HepG2 (cell line): ENCODE measurements at regions not wholly inside any gene's neighbourhood (a gene's known extent, or its start where the extent isn't known, plus 50 kb on each side); places are given as distances from the start of the nearest gene placed in this dataset.

Experiments
- ATAC-seq: fragments of 200-7000 bp; cut with Tn5 transposase; 3 replicates; pipeline ENCODE4 v1.9.1; 2020; ENCODE audit warnings: mild to moderate bottlenecking, moderate library complexity
- BruUV-seq: library from RNA; stranded (reverse); fragments of 400-500 nt; replicated peaks from 2 replicates; lab custom pipeline; 2021; lab: Mats Ljungman, UMichigan
- CTCF ChIA-PET: fragments of 300-600 bp; formaldehyde crosslinking; extraction: SDS; loops from one replicate; lab custom pipeline; 2021; ENCODE audit warnings: low total read pairs, inconsistent platforms, low intra/inter-chr PET ratio; lab: Yijun Ruan, JAX
- POLR2A ChIA-PET: fragments of 350-600 bp; sonication (Branson Sonifier 250); formaldehyde crosslinking; loops from one replicate; lab custom pipeline; 2020; ENCODE audit warnings: antibody characterized with exemption, inconsistent platforms; lab: Yijun Ruan, JAX
- DNase-seq: peaks from one replicate; pipeline ENCODE4 v3.0.0-alpha.2; 2015; ENCODE audit warnings: low spot score
- FAIRE-seq: peaks from 3 replicates; lab custom pipeline; 2011; peaks lifted over from hg19 to GRCh38; lab: Jason Lieb, UNC
- H2AFZ ChIP-seq: one replicate; pipeline ENCODE4 v1.6.1; 2011; ENCODE audit warnings: low read length, inconsistent platforms
- H3K27ac ChIP-seq: fragments of 300-600 bp; 3 replicates; pipeline ENCODE4 v1.8.0; 2011; ENCODE audit warnings: mixed run types, mild to moderate bottlenecking, mixed read lengths, low read length, inconsistent platforms; ENCODE audit not compliant: insufficient read depth; ENCODE audit errors: extremely low read length
- H3K27me3 ChIP-seq, 2 experiments: fragments of 200-600 bp in 1 of 2; 2 replicates in 1 of 2; 3 replicates in 1 of 2; pipeline versions ENCODE4 v1.6.0 to v1.8.0; 2011; ENCODE audit warnings: low read length in 2 of 2, mild to moderate bottlenecking in 2 of 2, moderate library complexity in 2 of 2, inconsistent platforms in 1 of 2; ENCODE audit not compliant: insufficient read depth in 2 of 2, control insufficient read depth in 1 of 2
- H3K36me3 ChIP-seq, 2 experiments: fragments of 200-600 bp in 1 of 2; replicated peaks in 1 of 2; 2 replicates in 1 of 2; 3 replicates in 1 of 2; pipeline versions ENCODE4 v1.5.1 to v1.8.0; 2011; ENCODE audit warnings: low read length in 2 of 2, inconsistent platforms in 1 of 2; ENCODE audit not compliant: insufficient read depth in 2 of 2, control insufficient read depth in 1 of 2
- H3K4me1 ChIP-seq: 2 replicates; pipeline ENCODE4 v1.5.1; 2012; ENCODE audit warnings: low read length, inconsistent platforms; ENCODE audit not compliant: insufficient read depth
- H3K4me2 ChIP-seq: 2 replicates; pipeline ENCODE4 v1.6.0; 2011; ENCODE audit warnings: low read depth, low read length, inconsistent platforms
- H3K4me3 ChIP-seq, 3 experiments: fragments of 200-600 bp in 1 of 3; sonication (generic), shearing (Covaris generic) in 1 of 3; replicated peaks in 1 of 3; 2 replicates each; pipeline ENCODE4 v1.5.1; 2011 to 2016; ENCODE audit warnings: low read length in 3 of 3, inconsistent platforms in 2 of 3, low read depth in 2 of 3, mild to moderate bottlenecking in 2 of 3, control low read depth in 1 of 3, mixed read lengths in 1 of 3; ENCODE audit not compliant: insufficient read depth in 1 of 3
- H3K79me2 ChIP-seq: one replicate; pipeline ENCODE4 v1.6.1; 2011; ENCODE audit warnings: low read length, inconsistent platforms; ENCODE audit not compliant: insufficient read depth
- H3K9ac ChIP-seq: 2 replicates; pipeline ENCODE4 v1.6.0; 2011; ENCODE audit warnings: mild to moderate bottlenecking, low read depth, low read length, inconsistent platforms; ENCODE audit not compliant: insufficient read depth
- H3K9me3 ChIP-seq: 2 replicates; pipeline ENCODE4 v1.5.1; 2012; ENCODE audit warnings: mild to moderate bottlenecking, low read length
- H4K20me1 ChIP-seq: 2 replicates; pipeline ENCODE4 v1.6.0; 2011; ENCODE audit warnings: inconsistent platforms, mild to moderate bottlenecking, low read length, moderate library complexity; ENCODE audit not compliant: insufficient read depth
- TEF ChIP-seq: sonication (generic); formaldehyde crosslinking; IDR thresholded peaks from 2 replicates; pipeline ENCODE4 v1.5.0; 2020; ENCODE audit warnings: missing genetic modification reagents
- ZC3H4 ChIP-seq: sonication (generic); formaldehyde crosslinking; IDR thresholded peaks from 2 replicates; pipeline ENCODE4 v1.4.0; 2020; ENCODE audit warnings: missing genetic modification reagents, borderline replicate concordance
- ZNF430 ChIP-seq: sonication (generic); formaldehyde crosslinking; IDR thresholded peaks from 2 replicates; pipeline ENCODE4 v1.9.0; 2021; ENCODE audit warnings: mild to moderate bottlenecking, missing genetic modification reagents
- ZNF44 ChIP-seq: sonication (generic); formaldehyde crosslinking; IDR thresholded peaks from 2 replicates; pipeline ENCODE4 v1.5.1; 2020; ENCODE audit warnings: mild to moderate bottlenecking, missing genetic modification reagents
- ZNF660 ChIP-seq: sonication (generic); formaldehyde crosslinking; IDR thresholded peaks from 2 replicates; pipeline ENCODE4 v1.5.1; 2020; ENCODE audit warnings: mild to moderate bottlenecking, low read depth, missing genetic modification reagents, borderline replicate concordance
- ZNF703 ChIP-seq: sonication (generic); formaldehyde crosslinking; IDR thresholded peaks from 2 replicates; pipeline ENCODE4 v1.5.1; 2020; ENCODE audit warnings: missing genetic modification reagents, mild to moderate bottlenecking, moderate library complexity, borderline replicate concordance
- ZSCAN5A ChIP-seq: sonication (generic); formaldehyde crosslinking; IDR thresholded peaks from 2 replicates; pipeline ENCODE4 v1.8.0; 2022; ENCODE audit warnings: mild to moderate bottlenecking, missing genetic modification reagents, borderline replicate concordance
- in situ Hi-C: cut with HindIII; loops from 2 replicates; pipeline ENCODE4 v1.10.0; 2017; ENCODE audit warnings: low pct_unique_long_range_greater_than_20kb; ENCODE audit not compliant: extremely low pct_ligation_motif_present
- intact Hi-C: fragments of 100-400 bp; cut with micrococcal nuclease; formaldehyde crosslinking; loops from one replicate; pipeline ENCODE4 v1.10.0; 2022; ENCODE audit not compliant: unreplicated experiment
- TF ChIP-seq, protein P1 (sequence below): IDR thresholded peaks from 2 replicates; pipeline ENCODE4 v1.6.1; 2016; ENCODE audit warnings: missing biosample characterization, missing genetic modification reagents, low read depth

DNA sequence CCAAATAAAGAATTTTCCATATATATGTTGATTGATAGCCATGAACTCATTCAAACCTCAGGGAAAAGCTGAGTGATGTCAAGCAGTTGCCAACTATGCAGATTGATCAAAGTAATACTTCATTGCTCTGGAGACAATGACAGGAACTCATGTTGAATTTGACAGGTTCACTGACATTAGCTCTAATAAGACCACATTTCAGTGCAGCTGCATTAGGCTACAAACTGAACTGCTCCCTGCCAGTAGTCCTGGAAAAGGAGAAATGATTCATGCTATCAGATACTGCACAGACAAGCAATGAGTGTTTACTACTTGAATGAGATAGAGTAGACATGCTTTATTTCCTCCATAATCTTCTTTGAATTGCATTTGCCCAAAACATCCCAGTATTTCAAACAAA lies 948.4 kb downstream of the MRPL39 start:
- Histone ChIP-seq H3K27me3 (no peaks in the 10 kb centered on the region), H4K20me1 (no peaks in the 10 kb centered on the region), H3K27ac (no peak overlapping the region), H3K79me2 (no peaks in the 10 kb centered on the region), H3K4me3 (no peak overlapping the region), H2AFZ (no peak overlapping the region), H3K9me3 (peaks cover 87% of the 10 kb centered on the region), H3K4me1 (no peaks in the 10 kb centered on the region), H3K4me2 (no peak overlapping the region), H3K36me3 (no peaks in the 10 kb centered on the region), H3K9ac (no peak overlapping the region)
- intact Hi-C loops = no loop called here
- DNase-seq (no peak), ATAC-seq (no peak), FAIRE-seq (no peak)
- no TSS peak for BruUV-seq
- no peak for TF ChIP-seq TEF
- no peak for TF ChIP-seq ZNF430
- TF ChIP-seq ZNF44 (CRISPR knock-in tag) = no peak
- TF ChIP-seq ZC3H4 (CRISPR knock-in tag) = no peak
- TF ChIP-seq ZNF660 (CRISPR knock-in tag) = no peak
- TF ChIP-seq, protein P1, sequence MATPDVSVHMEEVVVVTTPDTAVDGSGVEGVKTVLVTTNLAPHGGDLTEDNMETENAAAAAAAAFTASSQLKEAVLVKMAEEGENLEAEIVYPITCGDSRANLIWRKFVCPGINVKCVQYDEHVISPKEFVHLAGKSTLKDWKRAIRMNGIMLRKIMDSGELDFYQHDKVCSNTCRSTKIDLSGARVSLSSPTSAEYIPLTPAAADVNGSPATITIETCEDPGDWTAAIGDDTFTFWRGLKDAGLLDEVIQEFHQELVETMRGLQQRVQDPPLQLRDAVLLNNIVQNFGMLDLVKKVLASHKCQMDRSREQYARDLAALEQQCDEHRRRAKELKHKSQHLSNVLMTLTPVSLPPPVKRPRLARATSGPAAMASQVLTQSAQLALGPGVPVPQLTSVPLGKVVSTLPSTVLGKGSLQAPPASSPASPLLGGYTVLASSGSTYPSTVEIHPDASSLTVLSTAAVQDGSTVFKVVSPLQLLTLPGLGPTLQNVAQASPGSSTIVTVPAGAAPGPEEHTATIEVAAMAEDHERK (CRISPR knock-in tag) = no peak
- no peak for TF ChIP-seq ZNF703 (CRISPR knock-in tag)
- no peak for TF ChIP-seq ZSCAN5A (CRISPR knock-in tag)
- ChIA-PET CTCF (no interaction called here), POLR2A (no interaction called here)
- in situ Hi-C loops = no loop called here
